Neural cell (in vitro differentiated cells): ENCODE measurements at regions not wholly inside any gene's neighbourhood (a gene's known extent, or its start where the extent isn't known, plus 50 kb on each side); places are given as distances from the start of the nearest gene placed in this dataset.

Experiments
- H2AFZ ChIP-seq: fragments of 200-600, 300-800 bp; sonication (generic), shearing (Covaris generic); 2 replicates; pipeline ENCODE4 v1.6.0; 2014; ENCODE audit warnings: low read depth, mild to moderate bottlenecking, antibody characterized with exemption, low read length, moderate library complexity
- H3F3A ChIP-seq: fragments of 200-600 bp; shearing (Covaris generic); 2 replicates; pipeline ENCODE4 v1.6.1; 2016; ENCODE audit warnings: mild to moderate bottlenecking, moderate library complexity, mixed read lengths, antibody characterized with exemption, low read length; ENCODE audit not compliant: insufficient read depth, poor library complexity, severe bottlenecking
- H3K27ac ChIP-seq: fragments of 200-600, 300-800 bp; sonication (generic), shearing (Covaris generic); 2 replicates; pipeline ENCODE4 v1.5.1; 2014; ENCODE audit warnings: mild to moderate bottlenecking, low read length, moderate library complexity
- H3K27me3 ChIP-seq: fragments of 300-800, 200-600 bp; sonication (generic), shearing (Covaris generic); 2 replicates; pipeline ENCODE4 v1.6.0; 2014; ENCODE audit warnings: mild to moderate bottlenecking, low read depth, low read length, moderate library complexity; ENCODE audit not compliant: insufficient read depth
- H3K36me3 ChIP-seq: fragments of 300-800, 200-600 bp; sonication (generic), shearing (Covaris generic); 2 replicates; pipeline ENCODE4 v1.5.1; 2014; ENCODE audit warnings: mild to moderate bottlenecking, antibody characterized with exemption, low read length, moderate library complexity; ENCODE audit not compliant: insufficient read depth
- H3K4me2 ChIP-seq: fragments of 300-800, 200-600 bp; sonication (generic), shearing (Covaris generic); 2 replicates; pipeline ENCODE4 v1.6.0; 2014; ENCODE audit warnings: mild to moderate bottlenecking, low read length
- H3K4me3 ChIP-seq: fragments of 300-800, 200-600 bp; sonication (generic), shearing (Covaris generic); 2 replicates; pipeline ENCODE4 v1.5.1; 2014; ENCODE audit warnings: mild to moderate bottlenecking, low read length, moderate library complexity
- H3K79me2 ChIP-seq: fragments of 200-600 bp; shearing (Covaris generic); replicated peaks from 2 replicates; pipeline ENCODE4 v1.6.0; 2014; ENCODE audit warnings: mild to moderate bottlenecking, low read length, moderate library complexity; ENCODE audit not compliant: insufficient read depth
- H3K9ac ChIP-seq: fragments of 300-800, 200-600 bp; sonication (generic), shearing (Covaris generic); 2 replicates; pipeline ENCODE4 v1.6.1; 2016; ENCODE audit warnings: mild to moderate bottlenecking, low read length, mixed read lengths
- H3K9me2 ChIP-seq: fragments of 200-600 bp; shearing (Covaris generic); 2 replicates; pipeline ENCODE4 v1.6.1; 2016; ENCODE audit warnings: mild to moderate bottlenecking, low read length, mixed read lengths; ENCODE audit not compliant: insufficient read depth
- H3K9me3 ChIP-seq: fragments of 200-600, 300-800 bp; sonication (generic), shearing (Covaris generic); 2 replicates; pipeline ENCODE4 v1.6.1; 2016; ENCODE audit warnings: mild to moderate bottlenecking, mixed run types, low read length, moderate library complexity, mixed read lengths
- H4K20me1 ChIP-seq: fragments of 200-600 bp; shearing (Covaris generic); 2 replicates; pipeline ENCODE4 v1.6.1; 2016; ENCODE audit warnings: mild to moderate bottlenecking, mixed run types; ENCODE audit not compliant: insufficient read depth
- CTCF ChIP-seq: fragments of 450-650 bp; IDR thresholded peaks from 2 replicates; pipeline ENCODE4 v1.5.1; 2014; ENCODE audit warnings: antibody characterized with exemption, mild to moderate bottlenecking, moderate library complexity; ENCODE audit not compliant: poor library complexity, severe bottlenecking
- EP300 ChIP-seq: fragments of 450-650 bp; conservative IDR thresholded peaks from 2 replicates; pipeline ENCODE4 v1.6.1; 2014; ENCODE audit warnings: antibody characterized with exemption, mild to moderate bottlenecking, moderate library complexity; ENCODE audit not compliant: poor library complexity, severe bottlenecking
- EZH2 ChIP-seq: fragments of 200-600, 300-800 bp; shearing (Covaris generic), sonication (generic); IDR thresholded peaks from 2 replicates; pipeline ENCODE4 v1.6.1; 2014; ENCODE audit warnings: antibody characterized with exemption, low read length, borderline replicate concordance, mild to moderate bottlenecking; ENCODE audit not compliant: insufficient read depth, poor library complexity, severe bottlenecking
- MXI1 ChIP-seq: fragments of 450-650 bp; conservative IDR thresholded peaks from 2 replicates; pipeline ENCODE4 v1.6.1; 2014; ENCODE audit warnings: antibody characterized with exemption, mild to moderate bottlenecking; ENCODE audit not compliant: poor library complexity, severe bottlenecking
- POLR2AphosphoS5 ChIP-seq: IDR thresholded peaks from 2 replicates; pipeline ENCODE4 v1.6.1; 2012
- RAD21 ChIP-seq: fragments of 450-650 bp; conservative IDR thresholded peaks from 2 replicates; pipeline ENCODE4 v1.6.1; 2014; ENCODE audit warnings: antibody characterized with exemption, mild to moderate bottlenecking, moderate library complexity
- REST ChIP-seq: IDR thresholded peaks from 2 replicates; pipeline ENCODE4 v1.6.1; 2012; ENCODE audit warnings: borderline replicate concordance
- SMC3 ChIP-seq: fragments of 450-650 bp; conservative IDR thresholded peaks from 2 replicates; pipeline ENCODE4 v1.6.1; 2014; ENCODE audit warnings: antibody characterized with exemption, mild to moderate bottlenecking, moderate library complexity; ENCODE audit not compliant: poor library complexity
- TAF1 ChIP-seq: IDR thresholded peaks from 2 replicates; pipeline ENCODE4 v1.6.1; 2012; ENCODE audit warnings: low read depth

- Histone ChIP-seq H3K9ac (no peak overlapping the region), H3K27ac (no peak overlapping the region), H4K20me1 (no peaks in the 10 kb centered on the region), H3K27me3 (no peaks in the 10 kb centered on the region), H3K36me3 (no peaks in the 10 kb centered on the region), H2AFZ (no peak overlapping the region), H3K9me2 (no peaks in the 10 kb centered on the region), H3K79me2 (no peaks in the 10 kb centered on the region), H3K9me3 (peaks cover 3% of the 10 kb centered on the region), H3K4me3 (no peak overlapping the region), H3F3A (no peaks in the 10 kb centered on the region), H3K4me2 (no peak overlapping the region)
- TF ChIP-seq SMC3, result no peak
- TF ChIP-seq RAD21, result no peak
- no peak for TF ChIP-seq CTCF
- TF ChIP-seq POLR2AphosphoS5, result no peak
- TF ChIP-seq EP300, result no peak
- TF ChIP-seq REST, result no peak
- no peak for TF ChIP-seq TAF1
- TF ChIP-seq EZH2, result no peak
- TF ChIP-seq MXI1, result no peak
These were observed 606.6 kb downstream of the TBC1D22A start for GRCh38 chr22:47369020-47369419.

GRCh38 chr22:47367993-47368945 lies 605.8 kb downstream of the TBC1D22A start:
- Histone ChIP-seq H3K27me3 (no peaks in the 10 kb centered on the region), H3K9me2 (no peaks in the 10 kb centered on the region), H3K27ac (no peak overlapping the region), H4K20me1 (no peaks in the 10 kb centered on the region), H3F3A (no peaks in the 10 kb centered on the region), H3K36me3 (no peaks in the 10 kb centered on the region), H3K9ac (no peak overlapping the region), H3K79me2 (no peaks in the 10 kb centered on the region), H2AFZ (no peak overlapping the region), H3K9me3 (peaks cover 3% of the 10 kb centered on the region), H3K4me2 (no peak overlapping the region), H3K4me3 (no peak overlapping the region)
- no peak for TF ChIP-seq EP300
- no peak for TF ChIP-seq RAD21
- no peak for TF ChIP-seq POLR2AphosphoS5
- TF ChIP-seq EZH2, result no peak
- TF ChIP-seq CTCF, result no peak
- TF ChIP-seq REST, result no peak
- no peak for TF ChIP-seq TAF1
